Gastrocnemius medialis (tissue), 4 donors: ENCODE measurements at regions not wholly inside any gene's neighbourhood (a gene's known extent, or its start where the extent isn't known, plus 50 kb on each side); places are given as distances from the start of the nearest gene placed in this dataset.

Experiments used
- ATAC-seq, 2 donors: fragments of 150-250 bp; one replicate each; pipeline ENCODE4 v1.9.1; 2016
- DNase-seq, 2 donors: peaks; one replicate each; pipeline ENCODE4 v3.0.0-alpha.2; 2019
- H3K27ac ChIP-seq, 4 donors: fragments of 200-600 bp; sonication (generic); 1 replicate in 1 of 4; 2 replicates in 3 of 4; pipeline ENCODE4 v1.5.1; 2016 to 2018; ENCODE audit warnings: mild to moderate bottlenecking in 2 of 4, moderate library complexity in 1 of 4
- H3K27me3 ChIP-seq, 3 donors: fragments of 200-600 bp; sonication (generic) in 2 of 3; 1 replicate in 1 of 3; 2 replicates in 2 of 3; pipeline versions ENCODE4 v1.5.1 to v1.6.0; 2016 to 2019; ENCODE audit warnings: mild to moderate bottlenecking in 1 of 3, moderate library complexity in 1 of 3
- H3K36me3 ChIP-seq, 2 donors: fragments of 200-600 bp; sonication (generic) in 1 of 2; one replicate each; pipeline ENCODE4 v1.5.1; 2017 to 2018
- H3K4me1 ChIP-seq, 2 donors: fragments of 200-600 bp; sonication (generic) in 1 of 2; one replicate each; pipeline ENCODE4 v1.5.1; 2016 to 2017; ENCODE audit warnings: mild to moderate bottlenecking in 2 of 2
- H3K4me3 ChIP-seq, 4 donors: fragments of 200-600 bp; sonication (generic) in 3 of 4; 1 replicate in 1 of 4; 2 replicates in 3 of 4; pipeline ENCODE4 v1.5.1; 2016 to 2019; ENCODE audit warnings: mild to moderate bottlenecking in 2 of 4
- H3K9me3 ChIP-seq, 3 donors: fragments of 200-600 bp; sonication (generic) in 2 of 3; 1 replicate in 1 of 3; 2 replicates in 2 of 3; pipeline ENCODE4 v1.5.1; 2016 to 2019
- POLR2A ChIP-seq, 2 donors: fragments of 450-650 bp; IDR thresholded peaks; one replicate each; pipeline ENCODE4 v1.6.1; 2017; ENCODE audit warnings: antibody characterized with exemption in 2 of 2, mild to moderate bottlenecking in 2 of 2, moderate library complexity in 2 of 2
- in situ Hi-C, 4 donors: fragments of 200-750 bp; cut with MboI; loops; one replicate each; pipeline versions ENCODE4 v1.15.0 to v1.8.0; 2017; ENCODE audit warnings: low sequenced_read_pairs in 4 of 4
- intact Hi-C: fragments of 100-400 bp; cut with DNase I; formaldehyde crosslinking; loops from one replicate; pipeline ENCODE4 v1.15.1; 2023; ENCODE audit warnings: low total_unique reads
- TF ChIP-seq, protein P1 (sequence below), 5 experiments: fragments of 450-650 bp in 3 of 5; fragments of 200-600 bp in 2 of 5; sonication (generic) in 2 of 5; IDR thresholded peaks in 4 of 5; conservative IDR thresholded peaks in 1 of 5; 1 replicate in 4 of 5; 2 replicates in 1 of 5; pipeline ENCODE4 v1.5.1; 2016 to 2019; ENCODE audit warnings: antibody characterized with exemption in 5 of 5, mild to moderate bottlenecking in 3 of 5, moderate library complexity in 3 of 5

DNA sequence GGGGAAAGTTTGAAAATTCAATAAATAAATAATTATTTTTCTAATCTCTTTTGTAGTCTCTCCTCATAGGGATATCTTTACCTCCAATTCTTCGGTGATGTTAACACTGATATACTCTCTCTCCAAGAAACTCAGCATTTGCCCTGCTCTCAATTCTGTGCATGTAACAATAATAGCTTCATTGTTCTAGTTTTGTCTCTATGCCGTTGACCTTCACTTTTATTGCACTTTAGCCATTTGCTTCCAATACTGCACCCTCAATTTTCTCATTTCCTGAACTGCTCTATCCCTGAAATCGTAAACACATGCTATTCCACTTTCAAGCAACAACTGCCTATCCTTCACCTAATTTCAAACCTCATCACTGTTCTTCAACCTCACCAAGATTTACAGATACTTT is 645.0 kb downstream of the C12orf50 start:
- no peak for ATAC-seq
- intact Hi-C loops = no loop called here
- Histone ChIP-seq H3K27me3 (no peaks in the 10 kb centered on the region), H3K36me3 (no peaks in the 10 kb centered on the region), H3K27ac (no peak overlapping the region), H3K9me3 (no peaks in the 10 kb centered on the region), H3K4me1 (no peaks in the 10 kb centered on the region), H3K4me3 (no peak overlapping the region)
- TF ChIP-seq, protein P1, sequence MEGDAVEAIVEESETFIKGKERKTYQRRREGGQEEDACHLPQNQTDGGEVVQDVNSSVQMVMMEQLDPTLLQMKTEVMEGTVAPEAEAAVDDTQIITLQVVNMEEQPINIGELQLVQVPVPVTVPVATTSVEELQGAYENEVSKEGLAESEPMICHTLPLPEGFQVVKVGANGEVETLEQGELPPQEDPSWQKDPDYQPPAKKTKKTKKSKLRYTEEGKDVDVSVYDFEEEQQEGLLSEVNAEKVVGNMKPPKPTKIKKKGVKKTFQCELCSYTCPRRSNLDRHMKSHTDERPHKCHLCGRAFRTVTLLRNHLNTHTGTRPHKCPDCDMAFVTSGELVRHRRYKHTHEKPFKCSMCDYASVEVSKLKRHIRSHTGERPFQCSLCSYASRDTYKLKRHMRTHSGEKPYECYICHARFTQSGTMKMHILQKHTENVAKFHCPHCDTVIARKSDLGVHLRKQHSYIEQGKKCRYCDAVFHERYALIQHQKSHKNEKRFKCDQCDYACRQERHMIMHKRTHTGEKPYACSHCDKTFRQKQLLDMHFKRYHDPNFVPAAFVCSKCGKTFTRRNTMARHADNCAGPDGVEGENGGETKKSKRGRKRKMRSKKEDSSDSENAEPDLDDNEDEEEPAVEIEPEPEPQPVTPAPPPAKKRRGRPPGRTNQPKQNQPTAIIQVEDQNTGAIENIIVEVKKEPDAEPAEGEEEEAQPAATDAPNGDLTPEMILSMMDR (IDR thresholded peaks at IDR 0.05 in 4 of 5, conservative IDR thresholded peaks at IDR 0.05 in 1 of 5) = no peak
- no peak for TF ChIP-seq POLR2A (IDR thresholded peaks at IDR 0.05)
- DNase-seq = no peak
- in situ Hi-C loops = loop anchor here in 1 of 4 donors (25.0 kb wide), 1 partner anchor 97 kb away; no protein-coding TSS in a partner anchor

DNA sequence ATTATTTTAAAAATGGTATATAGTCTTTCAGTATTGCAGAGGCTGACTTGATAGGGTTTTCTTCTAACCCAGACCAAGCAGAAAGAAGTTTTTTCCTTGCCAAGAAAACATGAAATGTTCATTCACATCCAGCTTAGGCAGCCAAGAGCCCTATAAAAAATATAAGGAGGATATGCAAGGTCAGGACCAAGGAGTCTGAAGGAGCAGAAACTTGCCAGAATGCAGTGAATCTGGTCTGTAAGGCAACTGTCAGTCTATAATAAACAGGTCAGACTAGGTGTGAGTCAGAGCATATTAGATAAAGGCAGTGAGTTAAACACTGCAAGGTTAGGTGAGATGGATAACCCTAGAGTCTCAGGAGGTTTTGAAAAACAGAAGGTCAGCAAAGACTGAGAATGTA is 645.5 kb downstream of the C12orf50 start:
- H3K4me3 ChIP-seq = no peak overlapping the region
- no peaks in the 10 kb centered on the region for H3K36me3 ChIP-seq
- intact Hi-C loops (no loop called here), in situ Hi-C loops (loop anchor here in 1 of 4 donors (25.0 kb wide), 1 partner anchor 96 kb away; no protein-coding TSS in a partner anchor)
- no peaks in the 10 kb centered on the region for H3K4me1 ChIP-seq
- DNase-seq (no peak), ATAC-seq (no peak)
- H3K27ac ChIP-seq = no peak overlapping the region
- no peaks in the 10 kb centered on the region for H3K9me3 ChIP-seq
- TF ChIP-seq, protein P1 (IDR thresholded peaks at IDR 0.05 in 4 of 5, conservative IDR thresholded peaks at IDR 0.05 in 1 of 5) = no peak
- TF ChIP-seq POLR2A (IDR thresholded peaks at IDR 0.05) = no peak
- H3K27me3 ChIP-seq = no peaks in the 10 kb centered on the region

DNA sequence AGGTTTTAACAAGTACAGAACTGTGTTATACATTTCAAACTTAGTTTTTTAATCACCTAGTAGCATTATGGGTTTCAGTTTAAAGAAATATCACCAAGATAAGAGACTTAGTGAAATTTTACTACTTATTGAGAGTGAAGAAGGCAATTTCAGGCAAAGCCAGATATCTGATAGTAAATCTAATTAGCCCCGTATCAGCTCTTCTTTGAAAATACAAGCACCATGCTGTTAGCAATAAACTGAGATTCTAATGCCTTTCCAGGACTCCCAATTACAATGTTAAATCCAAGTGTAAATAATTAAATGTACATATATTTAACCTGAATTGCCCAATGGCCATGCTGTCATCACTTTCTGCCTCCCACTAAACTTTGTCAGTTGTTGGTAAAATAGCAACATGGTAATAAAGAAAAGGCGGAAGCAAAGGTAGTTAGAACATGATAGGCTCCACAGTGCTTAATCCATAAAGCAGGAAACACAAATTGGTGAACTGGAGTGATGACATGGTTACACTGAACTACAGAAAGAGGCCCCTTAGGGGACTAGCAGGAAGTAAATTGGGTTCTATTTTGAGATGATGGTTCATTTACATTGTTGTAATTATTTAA is 646.1 kb downstream of the C12orf50 start:
- TF ChIP-seq, protein P1 (IDR thresholded peaks at IDR 0.05 in 4 of 5, conservative IDR thresholded peaks at IDR 0.05 in 1 of 5) = no peak
- no peak for TF ChIP-seq POLR2A (IDR thresholded peaks at IDR 0.05)
- H3K4me3 ChIP-seq = no peak overlapping the region
- H3K9me3 ChIP-seq = no peaks in the 10 kb centered on the region
- no peaks in the 10 kb centered on the region for H3K4me1 ChIP-seq
- H3K27ac ChIP-seq = no peak overlapping the region
- no peak for ATAC-seq
- H3K36me3 ChIP-seq = no peaks in the 10 kb centered on the region
- intact Hi-C loops (no loop called here), in situ Hi-C loops (loop anchor here in 1 of 4 donors (25.0 kb wide), 1 partner anchor 96 kb away; no protein-coding TSS in a partner anchor)
- no peak for DNase-seq
- H3K27me3 ChIP-seq = no peaks in the 10 kb centered on the region

DNA sequence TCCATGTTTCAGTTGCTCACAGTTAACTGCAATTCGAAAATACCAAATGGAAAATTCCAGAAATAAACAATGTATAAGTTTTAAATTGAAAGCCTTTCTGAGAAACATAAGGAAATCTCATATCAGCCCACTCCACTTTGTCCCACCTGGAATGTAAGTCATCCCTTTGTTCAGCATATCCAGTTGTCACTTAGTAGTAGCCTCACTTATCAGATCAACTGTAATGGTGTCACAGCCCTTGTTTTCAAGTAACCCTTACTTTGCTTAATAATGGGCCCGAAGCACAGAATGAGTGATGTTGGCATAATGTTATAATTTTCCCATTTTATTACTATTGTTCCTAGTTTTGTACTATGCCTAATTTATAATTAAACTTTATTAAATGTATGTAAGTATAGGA is 646.8 kb downstream of the C12orf50 start:
- no peaks in the 10 kb centered on the region for H3K36me3 ChIP-seq
- ATAC-seq (no peak), DNase-seq (no peak)
- TF ChIP-seq POLR2A (IDR thresholded peaks at IDR 0.05) = no peak
- TF ChIP-seq, protein P1 (IDR thresholded peaks at IDR 0.05 in 4 of 5, conservative IDR thresholded peaks at IDR 0.05 in 1 of 5) = no peak
- no peak overlapping the region for H3K27ac ChIP-seq
- no peaks in the 10 kb centered on the region for H3K4me1 ChIP-seq
- in situ Hi-C loops = loop anchor here in 1 of 4 donors (25.0 kb wide), 1 partner anchor 95 kb away; no protein-coding TSS in a partner anchor
- H3K4me3 ChIP-seq = no peak overlapping the region
- intact Hi-C loops = no loop called here
- H3K9me3 ChIP-seq = no peaks in the 10 kb centered on the region
- H3K27me3 ChIP-seq = no peaks in the 10 kb centered on the region
